ENCODE measurements at regions not wholly inside any gene's neighbourhood (a gene's known extent, or its start where the extent isn't known, plus 50 kb on each side); places are given as distances from the start of the nearest gene placed in this dataset.
A peak's percentile ranks its signal among the peaks of the same experiment; 100 is the strongest.

DNA sequence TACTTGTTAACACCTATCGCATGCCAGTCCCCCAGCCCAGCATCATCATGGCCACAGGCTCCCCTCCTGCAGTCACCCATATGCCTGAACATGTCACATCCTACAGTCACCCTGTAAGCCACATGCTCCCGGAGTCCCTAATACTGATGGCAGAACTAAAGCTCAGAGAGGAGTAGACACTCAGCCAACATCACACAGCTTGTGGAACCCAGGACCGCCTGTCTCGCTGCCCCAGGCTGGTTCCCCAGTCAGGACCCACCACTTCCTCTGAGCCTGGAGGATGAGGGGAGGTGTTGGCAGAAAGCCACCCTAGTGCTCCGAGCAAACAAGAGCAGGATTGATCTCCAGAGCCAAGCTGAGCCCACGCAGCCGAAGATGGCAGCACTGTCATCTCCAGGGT, 85.0 kb upstream of the MYL10 start:
- Histone ChIP-seq H3K27ac (no peak overlapping the region), H3K4me3 (no peak overlapping the region), H3K9me2 (ENCODE audit: insufficient read depth) (no peaks in the 10 kb centered on the region), H3K4me2 (no peak overlapping the region), H4K20me1 (ENCODE audit: insufficient read depth) (no peaks in the 10 kb centered on the region), H3F3A (ENCODE audit: insufficient read depth, low read depth) (peaks cover 11% of the 10 kb centered on the region; the same call in 1 of the 2 replicates), H3K36me3 (ENCODE audit: low read depth) (no peaks in the 10 kb centered on the region), H3K9me3 (ENCODE audit: insufficient read depth, low read depth) (no peaks in the 10 kb centered on the region), H3K79me2 (ENCODE audit: low read depth) (no peaks in the 10 kb centered on the region), H3K27me3 (ENCODE audit: insufficient read depth, low read depth) (no peaks in the 10 kb centered on the region), H2AFZ (no peak overlapping the region), H3K4me1 (replicated peaks; ENCODE audit: insufficient read depth) (peaks cover 17% of the 10 kb centered on the region)
- intact Hi-C loops (cut with micrococcal nuclease; ENCODE audit: unreplicated experiment): no loop called here
- CTCF ChIA-PET: interaction anchor here (0.6 kb wide), 2 partner anchors 78 to 90 kb away, joined by 3 read pairs; no protein-coding TSS in a partner anchor
- TF ChIP-seq, protein P1, sequence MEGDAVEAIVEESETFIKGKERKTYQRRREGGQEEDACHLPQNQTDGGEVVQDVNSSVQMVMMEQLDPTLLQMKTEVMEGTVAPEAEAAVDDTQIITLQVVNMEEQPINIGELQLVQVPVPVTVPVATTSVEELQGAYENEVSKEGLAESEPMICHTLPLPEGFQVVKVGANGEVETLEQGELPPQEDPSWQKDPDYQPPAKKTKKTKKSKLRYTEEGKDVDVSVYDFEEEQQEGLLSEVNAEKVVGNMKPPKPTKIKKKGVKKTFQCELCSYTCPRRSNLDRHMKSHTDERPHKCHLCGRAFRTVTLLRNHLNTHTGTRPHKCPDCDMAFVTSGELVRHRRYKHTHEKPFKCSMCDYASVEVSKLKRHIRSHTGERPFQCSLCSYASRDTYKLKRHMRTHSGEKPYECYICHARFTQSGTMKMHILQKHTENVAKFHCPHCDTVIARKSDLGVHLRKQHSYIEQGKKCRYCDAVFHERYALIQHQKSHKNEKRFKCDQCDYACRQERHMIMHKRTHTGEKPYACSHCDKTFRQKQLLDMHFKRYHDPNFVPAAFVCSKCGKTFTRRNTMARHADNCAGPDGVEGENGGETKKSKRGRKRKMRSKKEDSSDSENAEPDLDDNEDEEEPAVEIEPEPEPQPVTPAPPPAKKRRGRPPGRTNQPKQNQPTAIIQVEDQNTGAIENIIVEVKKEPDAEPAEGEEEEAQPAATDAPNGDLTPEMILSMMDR (conservative IDR thresholded peaks at IDR 0.05): no peak
- no peak for TF ChIP-seq EZH2 (IDR thresholded peaks at IDR 0.05; ENCODE audit: low read depth)
- no peak for DNase-seq
- BruUV-seq (replicated peaks): no TSS peak
- POLR2A ChIA-PET (ENCODE audit: unreplicated experiment): no interaction called here

DNA sequence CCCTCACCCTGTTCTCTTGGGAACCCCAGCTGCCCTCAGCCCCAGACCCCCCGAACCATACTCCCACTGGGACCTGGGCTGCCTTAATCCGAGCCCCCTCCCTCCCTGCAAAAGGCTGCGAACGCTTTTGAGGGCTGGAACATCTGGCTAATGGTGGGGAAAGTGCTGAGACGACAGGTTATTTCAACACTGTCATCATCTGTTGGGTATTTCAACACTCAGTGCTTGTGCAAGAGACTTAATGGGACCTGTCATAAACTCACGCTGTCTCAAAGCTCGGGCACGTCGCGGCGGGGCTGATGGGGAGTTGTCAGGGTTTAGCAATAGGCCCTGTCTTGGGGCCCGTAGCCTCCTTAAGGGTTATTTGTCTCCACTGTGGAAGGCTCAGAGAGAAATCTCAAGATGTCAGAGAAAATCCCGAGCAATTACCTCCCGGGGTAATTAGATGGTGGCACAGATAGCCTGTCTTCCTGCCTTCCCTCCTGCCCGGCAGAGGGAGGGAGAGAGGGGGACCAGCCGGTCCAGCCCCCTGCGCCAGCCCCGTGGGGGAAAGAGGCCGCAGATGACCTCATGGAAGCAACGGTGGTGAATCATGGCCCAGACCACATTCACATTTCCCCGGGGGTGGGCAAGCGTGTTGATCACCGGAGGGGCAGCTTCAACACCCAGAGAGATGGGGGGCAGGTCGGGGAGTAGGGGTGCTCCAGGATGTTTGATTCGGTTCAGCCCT, 88.7 kb upstream of the MYL10 start:
- no peaks in the 10 kb centered on the region for H3K9me2 ChIP-seq (ENCODE audit: insufficient read depth)
- ChIA-PET POLR2A (ENCODE audit: unreplicated experiment) (no interaction called here), CTCF (no interaction called here)
- DNase-seq: peak; percentile 42 to 84
- intact Hi-C loops (cut with micrococcal nuclease; ENCODE audit: unreplicated experiment): no loop called here
- peak overlapping the region; percentile 69 for H3K4me2 ChIP-seq
- no peaks in the 10 kb centered on the region for H4K20me1 ChIP-seq (ENCODE audit: insufficient read depth)
- peaks cover 17% of the 10 kb centered on the region for H3K4me1 ChIP-seq (replicated peaks; ENCODE audit: insufficient read depth)
- H3K36me3 ChIP-seq (ENCODE audit: low read depth): no peaks in the 10 kb centered on the region
- no peaks in the 10 kb centered on the region for H3K79me2 ChIP-seq (ENCODE audit: low read depth)
- H3F3A ChIP-seq (ENCODE audit: insufficient read depth, low read depth): peaks cover 11% of the 10 kb centered on the region; the same call in 1 of the 2 replicates
- H3K27ac ChIP-seq: peak overlapping the region; percentile 19
- H3K27me3 ChIP-seq (ENCODE audit: insufficient read depth, low read depth): no peaks in the 10 kb centered on the region
- no peaks in the 10 kb centered on the region for H3K9me3 ChIP-seq (ENCODE audit: insufficient read depth, low read depth)
- TF ChIP-seq, protein P1 (conservative IDR thresholded peaks at IDR 0.05): no peak
- no peak for TF ChIP-seq EZH2 (IDR thresholded peaks at IDR 0.05; ENCODE audit: low read depth)
- BruUV-seq (replicated peaks): no TSS peak
- peak overlapping the region; percentile 35; the same call in 1 of the 2 replicates for H3K4me3 ChIP-seq
- peak overlapping the region; percentile 14; the same call in 1 of the 2 replicates for H2AFZ ChIP-seq

DNA sequence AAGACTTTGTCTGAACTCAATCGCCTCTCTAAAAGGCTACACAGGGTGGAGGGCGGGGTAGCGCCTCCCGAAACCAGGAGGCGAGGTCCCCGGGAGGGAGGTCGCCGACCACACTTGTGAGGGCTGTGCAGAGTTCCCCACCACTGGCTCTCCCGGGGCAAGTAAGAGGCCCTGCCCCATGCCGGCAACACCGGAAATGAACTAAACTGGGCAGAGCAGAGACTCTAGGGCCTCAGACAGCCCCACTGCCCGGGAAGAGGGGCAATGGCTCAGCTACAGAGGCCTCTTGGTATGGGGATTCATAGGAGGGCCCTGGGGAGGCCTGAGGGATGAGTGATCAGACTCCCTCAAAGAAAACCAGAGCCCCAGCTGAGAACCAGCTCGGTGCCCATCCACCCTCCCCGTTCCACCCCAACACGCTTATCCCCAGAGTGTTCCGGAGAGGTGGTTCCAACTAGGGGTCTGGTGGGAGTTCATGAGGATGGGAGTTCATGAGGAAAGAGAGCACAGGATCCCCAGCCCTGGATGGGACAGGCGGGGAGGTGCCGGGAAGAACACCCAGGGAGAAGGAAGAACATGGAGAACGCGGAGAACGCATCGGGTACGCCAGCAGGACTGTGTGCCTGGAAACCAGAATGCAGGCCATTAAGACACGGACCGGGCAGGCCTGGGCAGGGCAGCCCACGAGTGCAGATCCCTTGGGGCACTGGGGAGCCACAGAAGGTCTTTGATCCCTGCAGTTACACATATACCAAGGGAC, 89.4 kb upstream of the MYL10 start:
- POLR2A ChIA-PET (ENCODE audit: unreplicated experiment): no interaction called here
- intact Hi-C loops (cut with micrococcal nuclease; ENCODE audit: unreplicated experiment): no loop called here
- DNase-seq: no peak
- Histone ChIP-seq H3K27ac (peak overlapping the region; percentile 19; the same call in 1 of the 2 replicates), H4K20me1 (ENCODE audit: insufficient read depth) (no peaks in the 10 kb centered on the region), H3K79me2 (ENCODE audit: low read depth) (no peaks in the 10 kb centered on the region), H3K4me2 (peak overlapping the region; percentile 69), H2AFZ (0 out of 2 replicates have a peak overlapping the region, but pooled peaks have one; percentile 14), H3K27me3 (ENCODE audit: insufficient read depth, low read depth) (no peaks in the 10 kb centered on the region), H3K36me3 (ENCODE audit: low read depth) (no peaks in the 10 kb centered on the region), H3K9me2 (ENCODE audit: insufficient read depth) (no peaks in the 10 kb centered on the region), H3K4me1 (replicated peaks; ENCODE audit: insufficient read depth) (peaks cover 17% of the 10 kb centered on the region), H3K9me3 (ENCODE audit: insufficient read depth, low read depth) (no peaks in the 10 kb centered on the region), H3F3A (ENCODE audit: insufficient read depth, low read depth) (peaks cover 11% of the 10 kb centered on the region; the same call in 1 of the 2 replicates), H3K4me3 (peak overlapping the region; percentile 35; the same call in 1 of the 2 replicates)
- CTCF ChIA-PET: interaction anchor here (0.5 kb wide), 1 partner anchor 27 kb away, joined by 3 read pairs; no protein-coding TSS in a partner anchor
- no TSS peak for BruUV-seq (replicated peaks)
- TF ChIP-seq EZH2 (IDR thresholded peaks at IDR 0.05; ENCODE audit: low read depth): no peak
- TF ChIP-seq, protein P1 (conservative IDR thresholded peaks at IDR 0.05): no peak
